ENCODE measurements at regions not wholly inside any gene's neighbourhood (a gene's known extent, or its start where the extent isn't known, plus 50 kb on each side); places are given as distances from the start of the nearest gene placed in this dataset.

DNA sequence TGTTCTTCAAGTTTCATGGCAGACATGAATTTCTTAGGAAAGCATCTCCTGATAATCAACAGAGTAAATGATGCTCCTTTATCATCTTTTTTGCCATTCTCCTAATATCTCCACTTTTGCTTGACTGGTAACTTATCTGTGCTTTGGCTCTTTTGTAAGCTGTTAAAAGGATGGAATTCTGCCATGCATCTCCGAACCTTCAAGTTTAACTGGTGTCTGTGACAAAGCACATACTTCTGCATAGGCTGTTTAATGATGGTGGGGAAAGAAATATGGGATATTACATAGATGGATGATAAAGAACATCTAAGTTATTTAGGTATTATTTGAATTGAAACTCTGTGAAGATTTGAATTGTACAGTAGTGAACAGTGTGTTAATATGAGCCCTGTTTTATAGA, 866.9 kb upstream of the SLITRK1 start:
- ATAC-seq (no peak), DNase-seq (ENCODE audit: low spot score) (no peak)
- Mint-ChIP-seq H3K36me3 (ENCODE audit: low read depth) (no peaks in the 10 kb centered on the region), H3K4me1 (no peaks in the 10 kb centered on the region), H3K4me3 (no peak overlapping the region), H3K27me3 (ENCODE audit: insufficient read depth, low read depth, poor library complexity) (peaks cover 2% of the 10 kb centered on the region), H3K9me3 (no peaks in the 10 kb centered on the region), H3K27ac (no peak overlapping the region)
- Histone ChIP-seq H3F3A (replicated peaks; ENCODE audit: low read depth) (no peaks in the 10 kb centered on the region), H3K4me2 (no peak overlapping the region), H2AFZ (no peak overlapping the region), H3K4me3 (no peak overlapping the region), H3K27ac (ENCODE audit: low read depth) (no peak overlapping the region), H3K9me2 (ENCODE audit: insufficient read depth) (no peaks in the 10 kb centered on the region), H3K36me3 (ENCODE audit: insufficient read depth) (no peaks in the 10 kb centered on the region), H4K20me1 (replicated peaks; ENCODE audit: insufficient read depth) (no peaks in the 10 kb centered on the region), H3K4me1 (ENCODE audit: insufficient read depth) (no peaks in the 10 kb centered on the region), H3K79me2 (replicated peaks; ENCODE audit: insufficient read depth) (no peaks in the 10 kb centered on the region), H3K27me3 (ENCODE audit: insufficient read depth) (no peaks in the 10 kb centered on the region)
- TF ChIP-seq JUNB (IDR thresholded peaks at IDR 0.05; ENCODE audit: unreplicated experiment) (no peak), NANOG (IDR thresholded peaks at IDR 0.05; ENCODE audit: borderline replicate concordance) (no peak), EZH2 (IDR thresholded peaks at IDR 0.05; ENCODE audit: low read depth, unreplicated experiment) (no peak), EZH2phosphoT487 (IDR thresholded peaks at IDR 0.05; ENCODE audit: unreplicated experiment) (no peak), ZNF331 (CRISPR knock-in tag; IDR thresholded peaks at IDR 0.05; ENCODE audit: low read depth) (no peak)

GRCh38 chr13:84745051-84745551, 862.8 kb upstream of the SLITRK1 start:
- Histone ChIP-seq H3K4me3 (no peak overlapping the region), H3K27ac (ENCODE audit: low read depth) (no peak overlapping the region), H4K20me1 (replicated peaks; ENCODE audit: insufficient read depth) (no peaks in the 10 kb centered on the region), H3K4me2 (no peak overlapping the region), H3K36me3 (ENCODE audit: insufficient read depth) (no peaks in the 10 kb centered on the region), H3K79me2 (replicated peaks; ENCODE audit: insufficient read depth) (no peaks in the 10 kb centered on the region), H2AFZ (no peak overlapping the region), H3K9me2 (ENCODE audit: insufficient read depth) (no peaks in the 10 kb centered on the region), H3K4me1 (ENCODE audit: insufficient read depth) (no peaks in the 10 kb centered on the region), H3K27me3 (ENCODE audit: insufficient read depth) (no peaks in the 10 kb centered on the region), H3F3A (replicated peaks; ENCODE audit: low read depth) (no peaks in the 10 kb centered on the region)
- no peaks in the 10 kb centered on the region for H3K36me3 Mint-ChIP-seq (ENCODE audit: low read depth)
- TF ChIP-seq, protein P1, sequence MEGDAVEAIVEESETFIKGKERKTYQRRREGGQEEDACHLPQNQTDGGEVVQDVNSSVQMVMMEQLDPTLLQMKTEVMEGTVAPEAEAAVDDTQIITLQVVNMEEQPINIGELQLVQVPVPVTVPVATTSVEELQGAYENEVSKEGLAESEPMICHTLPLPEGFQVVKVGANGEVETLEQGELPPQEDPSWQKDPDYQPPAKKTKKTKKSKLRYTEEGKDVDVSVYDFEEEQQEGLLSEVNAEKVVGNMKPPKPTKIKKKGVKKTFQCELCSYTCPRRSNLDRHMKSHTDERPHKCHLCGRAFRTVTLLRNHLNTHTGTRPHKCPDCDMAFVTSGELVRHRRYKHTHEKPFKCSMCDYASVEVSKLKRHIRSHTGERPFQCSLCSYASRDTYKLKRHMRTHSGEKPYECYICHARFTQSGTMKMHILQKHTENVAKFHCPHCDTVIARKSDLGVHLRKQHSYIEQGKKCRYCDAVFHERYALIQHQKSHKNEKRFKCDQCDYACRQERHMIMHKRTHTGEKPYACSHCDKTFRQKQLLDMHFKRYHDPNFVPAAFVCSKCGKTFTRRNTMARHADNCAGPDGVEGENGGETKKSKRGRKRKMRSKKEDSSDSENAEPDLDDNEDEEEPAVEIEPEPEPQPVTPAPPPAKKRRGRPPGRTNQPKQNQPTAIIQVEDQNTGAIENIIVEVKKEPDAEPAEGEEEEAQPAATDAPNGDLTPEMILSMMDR (conservative IDR thresholded peaks at IDR 0.05; ENCODE audit: low read depth in 2 of 2) = no peak
- TF ChIP-seq NANOG (IDR thresholded peaks at IDR 0.05; ENCODE audit: borderline replicate concordance) = no peak
- no peak for TF ChIP-seq ETS1 (IDR thresholded peaks at IDR 0.05)
- no peak for TF ChIP-seq JUNB (IDR thresholded peaks at IDR 0.05; ENCODE audit: unreplicated experiment)
- TF ChIP-seq POLR2AphosphoS5 (IDR thresholded peaks at IDR 0.05; ENCODE audit: low read depth) = no peak
- DNase-seq (ENCODE audit: low spot score) = no peak
- H3K27ac Mint-ChIP-seq = no peak overlapping the region
- H3K4me3 Mint-ChIP-seq = no peak overlapping the region
- no peaks in the 10 kb centered on the region for H3K9me3 Mint-ChIP-seq
- peaks cover 2% of the 10 kb centered on the region for H3K27me3 Mint-ChIP-seq (ENCODE audit: insufficient read depth, low read depth, poor library complexity)
- no peak for ATAC-seq
- H3K4me1 Mint-ChIP-seq = peaks cover 3% of the 10 kb centered on the region; the same call in 1 of the 3 replicates

GRCh38 chr13:84744203-84744602, 861.9 kb upstream of the SLITRK1 start:
- H2AFZ ChIP-seq = no peak overlapping the region
- ATAC-seq (no peak), DNase-seq (ENCODE audit: low spot score) (no peak)
- H3K4me2 ChIP-seq = no peak overlapping the region
- H4K20me1 ChIP-seq (replicated peaks; ENCODE audit: insufficient read depth) = no peaks in the 10 kb centered on the region
- H3K4me3 ChIP-seq = no peak overlapping the region
- H3K4me1 Mint-ChIP-seq = peaks cover 3% of the 10 kb centered on the region; the same call in 1 of the 3 replicates
- H3K9me2 ChIP-seq (ENCODE audit: insufficient read depth) = no peaks in the 10 kb centered on the region
- H3K27me3 ChIP-seq (ENCODE audit: insufficient read depth) = no peaks in the 10 kb centered on the region
- H3K27me3 Mint-ChIP-seq (ENCODE audit: insufficient read depth, low read depth, poor library complexity) = peaks cover 2% of the 10 kb centered on the region
- H3K9me3 Mint-ChIP-seq = no peaks in the 10 kb centered on the region
- no peaks in the 10 kb centered on the region for H3K36me3 Mint-ChIP-seq (ENCODE audit: low read depth)
- no peaks in the 10 kb centered on the region for H3F3A ChIP-seq (replicated peaks; ENCODE audit: low read depth)
- no peak overlapping the region for H3K27ac ChIP-seq (ENCODE audit: low read depth)
- H3K36me3 ChIP-seq (ENCODE audit: insufficient read depth) = no peaks in the 10 kb centered on the region
- H3K27ac Mint-ChIP-seq = no peak overlapping the region
- no peaks in the 10 kb centered on the region for H3K4me1 ChIP-seq (ENCODE audit: insufficient read depth)
- H3K4me3 Mint-ChIP-seq = no peak overlapping the region
- H3K79me2 ChIP-seq (replicated peaks; ENCODE audit: insufficient read depth) = no peaks in the 10 kb centered on the region
- TF ChIP-seq STAT1 (IDR thresholded peaks at IDR 0.05; ENCODE audit: unreplicated experiment) (no peak), JUNB (IDR thresholded peaks at IDR 0.05; ENCODE audit: unreplicated experiment) (no peak), CREB1 (CRISPR knock-in tag; IDR thresholded peaks at IDR 0.05; ENCODE audit: low read depth) (no peak), ZNF331 (CRISPR knock-in tag; IDR thresholded peaks at IDR 0.05; ENCODE audit: low read depth) (no peak)
- TF ChIP-seq, protein P2, sequence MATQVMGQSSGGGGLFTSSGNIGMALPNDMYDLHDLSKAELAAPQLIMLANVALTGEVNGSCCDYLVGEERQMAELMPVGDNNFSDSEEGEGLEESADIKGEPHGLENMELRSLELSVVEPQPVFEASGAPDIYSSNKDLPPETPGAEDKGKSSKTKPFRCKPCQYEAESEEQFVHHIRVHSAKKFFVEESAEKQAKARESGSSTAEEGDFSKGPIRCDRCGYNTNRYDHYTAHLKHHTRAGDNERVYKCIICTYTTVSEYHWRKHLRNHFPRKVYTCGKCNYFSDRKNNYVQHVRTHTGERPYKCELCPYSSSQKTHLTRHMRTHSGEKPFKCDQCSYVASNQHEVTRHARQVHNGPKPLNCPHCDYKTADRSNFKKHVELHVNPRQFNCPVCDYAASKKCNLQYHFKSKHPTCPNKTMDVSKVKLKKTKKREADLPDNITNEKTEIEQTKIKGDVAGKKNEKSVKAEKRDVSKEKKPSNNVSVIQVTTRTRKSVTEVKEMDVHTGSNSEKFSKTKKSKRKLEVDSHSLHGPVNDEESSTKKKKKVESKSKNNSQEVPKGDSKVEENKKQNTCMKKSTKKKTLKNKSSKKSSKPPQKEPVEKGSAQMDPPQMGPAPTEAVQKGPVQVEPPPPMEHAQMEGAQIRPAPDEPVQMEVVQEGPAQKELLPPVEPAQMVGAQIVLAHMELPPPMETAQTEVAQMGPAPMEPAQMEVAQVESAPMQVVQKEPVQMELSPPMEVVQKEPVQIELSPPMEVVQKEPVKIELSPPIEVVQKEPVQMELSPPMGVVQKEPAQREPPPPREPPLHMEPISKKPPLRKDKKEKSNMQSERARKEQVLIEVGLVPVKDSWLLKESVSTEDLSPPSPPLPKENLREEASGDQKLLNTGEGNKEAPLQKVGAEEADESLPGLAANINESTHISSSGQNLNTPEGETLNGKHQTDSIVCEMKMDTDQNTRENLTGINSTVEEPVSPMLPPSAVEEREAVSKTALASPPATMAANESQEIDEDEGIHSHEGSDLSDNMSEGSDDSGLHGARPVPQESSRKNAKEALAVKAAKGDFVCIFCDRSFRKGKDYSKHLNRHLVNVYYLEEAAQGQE (IDR thresholded peaks at IDR 0.05; ENCODE audit: unreplicated experiment) = no peak
